Neural progenitor cell (in vitro differentiated cells): ENCODE measurements at regions not wholly inside any gene's neighbourhood (a gene's known extent, or its start where the extent isn't known, plus 50 kb on each side); places are given as distances from the start of the nearest gene placed in this dataset.

Experiments used
- CTCF ChIP-seq: fragments of 200-600 bp; sonication (generic); IDR thresholded peaks from 2 replicates; pipeline ENCODE4 v1.5.1; 2017; ENCODE audit warnings: antibody characterized with exemption, mild to moderate bottlenecking
- EZH2 ChIP-seq: fragments of 200-600 bp; sonication (generic); IDR thresholded peaks from 2 replicates; pipeline ENCODE4 v1.6.1; 2017; ENCODE audit warnings: antibody characterized with exemption, mild to moderate bottlenecking, moderate library complexity

GRCh38 chr12:72738811-72739210 is 466.6 kb downstream of the TRHDE start:
- TF ChIP-seq CTCF (no peak), EZH2 (no peak)
